Hindlimb muscle (tissue), 1 donor: ENCODE measurements at regions not wholly inside any gene's neighbourhood (a gene's known extent, or its start where the extent isn't known, plus 50 kb on each side); places are given as distances from the start of the nearest gene placed in this dataset.
"Not testable (repeated sequence)": the region's sequence is repeated elsewhere in the genome, so short reads cannot be mapped to it uniquely, and the experiment has no call there.

Source experiments
- DNase-seq: peaks from one replicate; pipeline ENCODE4 v3.0.0-alpha.2; 2013

DNA sequence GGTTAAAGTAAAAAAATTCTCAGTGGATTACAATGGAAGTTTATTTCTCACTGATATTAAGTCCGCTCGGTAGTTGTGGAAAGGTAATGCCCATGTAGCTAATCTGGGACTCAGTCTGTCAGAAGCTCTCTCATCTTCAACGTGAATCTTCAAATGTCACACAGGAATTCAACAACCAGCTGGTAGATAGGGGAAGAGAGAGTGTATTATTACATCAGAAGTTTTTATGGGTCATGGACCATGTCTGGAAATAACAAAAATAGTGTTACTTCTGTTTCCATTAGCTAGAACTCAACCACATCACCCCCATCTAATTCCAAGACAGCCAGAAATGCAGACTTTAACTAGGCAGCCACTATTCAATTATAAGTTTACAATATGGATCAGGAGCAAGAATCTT is 506.1 kb upstream of the HTR2C start:
- DNase-seq: no peak

DNA sequence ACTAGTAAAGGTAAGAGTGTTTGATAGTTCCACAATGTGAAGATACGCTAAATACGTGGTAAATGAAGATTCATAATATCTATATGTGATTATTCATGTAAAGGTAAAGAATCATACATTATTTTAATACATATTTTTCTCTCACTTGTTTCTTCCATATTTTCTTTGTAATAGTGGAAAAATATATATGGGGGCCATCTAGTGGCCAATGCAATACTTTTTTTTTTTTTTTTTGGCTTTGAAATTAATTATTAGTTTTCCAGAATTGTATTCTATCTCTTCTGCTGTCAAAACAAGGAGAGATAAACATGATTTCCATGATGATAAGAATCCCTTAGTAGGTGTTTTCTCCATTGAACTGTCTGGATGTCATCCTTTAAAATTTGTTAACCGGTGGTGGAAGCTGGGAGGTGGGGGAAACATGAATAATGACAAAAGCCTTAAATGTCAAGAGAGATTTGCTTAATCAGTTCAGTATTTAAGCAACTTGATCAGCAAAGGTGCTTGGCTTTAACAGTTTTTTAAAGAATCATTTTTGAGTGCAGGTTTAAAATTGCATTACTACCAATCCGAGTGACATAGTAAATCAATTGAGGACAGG is 508.7 kb upstream of the HTR2C start:
- no peak for DNase-seq

DNA sequence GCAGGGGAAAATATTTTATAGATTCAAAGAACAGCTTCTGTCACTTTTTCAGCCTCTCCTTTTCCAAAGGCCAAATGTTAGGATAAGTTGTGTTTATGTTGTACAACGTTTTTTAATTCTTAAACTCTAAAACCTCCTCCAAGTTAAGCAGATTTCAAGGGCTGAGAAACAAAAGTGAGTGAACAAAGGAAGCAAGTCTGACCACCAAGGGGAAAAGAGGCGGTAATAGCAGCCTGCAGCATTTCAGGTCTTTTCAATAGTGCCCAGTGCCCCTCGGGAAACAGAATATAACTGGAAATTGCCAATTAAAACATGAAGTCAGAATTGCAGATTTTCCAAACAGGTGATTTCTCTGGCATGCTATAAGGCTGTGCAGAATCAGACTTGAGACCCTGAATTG is 510.0 kb upstream of the HTR2C start:
- DNase-seq: no peak

DNA sequence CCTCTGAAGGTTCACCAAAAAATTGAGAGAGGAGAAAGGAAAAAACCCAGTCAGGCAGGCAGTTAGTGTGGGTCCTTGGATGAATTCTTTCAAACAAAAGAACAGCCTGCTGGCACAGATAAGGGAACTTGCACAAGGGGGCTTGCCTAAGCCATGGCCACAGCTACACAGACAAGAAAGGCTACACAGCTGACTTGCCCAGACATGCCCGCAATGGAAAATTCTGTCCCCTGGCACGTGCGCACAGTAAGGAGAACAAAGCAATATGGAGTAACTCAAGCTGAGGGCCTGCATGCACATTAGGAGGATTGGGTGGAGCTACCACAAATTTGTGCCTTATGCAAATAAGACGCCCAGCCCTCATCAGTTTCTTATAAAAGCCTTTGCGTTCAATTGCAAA is 512.5 kb upstream of the HTR2C start:
- no peak for DNase-seq

DNA sequence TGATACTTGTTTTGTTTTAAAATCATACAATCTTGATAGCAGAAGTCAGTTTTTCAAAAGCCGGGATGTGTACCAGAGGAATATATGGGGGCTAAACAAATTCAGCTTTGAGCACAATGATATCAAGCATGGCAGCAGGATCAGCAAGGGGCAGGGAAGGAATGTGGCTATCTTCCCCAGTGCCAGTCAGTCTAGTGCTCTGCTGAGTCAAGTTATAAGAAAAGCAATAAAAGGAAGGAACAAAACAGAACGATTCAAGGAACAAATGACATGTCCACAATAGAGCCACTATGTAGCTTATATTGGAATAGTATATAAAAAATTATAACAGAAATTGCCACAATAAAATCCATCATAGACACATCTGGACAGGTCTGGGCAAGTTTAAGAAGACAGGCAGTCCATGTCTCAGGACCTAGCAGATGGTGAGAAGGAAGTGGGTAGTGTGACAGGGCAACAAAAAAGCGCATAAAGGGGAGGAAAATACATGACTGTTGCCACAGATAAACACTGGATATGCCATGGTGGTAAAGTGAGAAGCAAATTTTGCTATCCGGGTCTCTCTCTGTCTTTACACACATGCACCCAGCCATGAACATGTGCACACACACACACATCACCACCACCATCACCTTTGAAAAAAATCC is 518.2 kb upstream of the HTR2C start:
- DNase-seq: no peak

GRCh38 chrX:114061226-114061625 is 522.7 kb upstream of the HTR2C start:
- no peak for DNase-seq

DNA sequence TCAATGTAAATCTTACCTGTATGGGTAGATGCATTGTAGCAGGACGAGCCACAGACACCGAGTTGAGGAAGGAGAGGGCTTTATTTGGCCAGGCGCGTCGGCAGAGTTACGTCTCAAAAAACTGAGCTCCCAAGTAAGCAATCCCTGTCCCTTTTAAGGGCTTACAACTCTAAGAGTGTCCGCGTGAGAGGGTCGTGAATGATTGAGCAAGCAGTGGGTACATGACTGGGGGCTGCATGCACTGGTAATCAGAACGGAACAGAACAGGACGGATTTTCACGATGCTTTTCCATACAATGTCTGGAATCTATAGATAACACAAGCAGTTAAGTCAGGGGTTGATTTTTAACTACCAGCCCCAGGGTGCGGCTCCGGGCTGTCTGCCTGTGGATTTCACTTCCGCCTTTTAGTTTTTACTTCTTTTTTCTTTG is 524.9 kb upstream of the HTR2C start:
- DNase-seq: no peak

DNA sequence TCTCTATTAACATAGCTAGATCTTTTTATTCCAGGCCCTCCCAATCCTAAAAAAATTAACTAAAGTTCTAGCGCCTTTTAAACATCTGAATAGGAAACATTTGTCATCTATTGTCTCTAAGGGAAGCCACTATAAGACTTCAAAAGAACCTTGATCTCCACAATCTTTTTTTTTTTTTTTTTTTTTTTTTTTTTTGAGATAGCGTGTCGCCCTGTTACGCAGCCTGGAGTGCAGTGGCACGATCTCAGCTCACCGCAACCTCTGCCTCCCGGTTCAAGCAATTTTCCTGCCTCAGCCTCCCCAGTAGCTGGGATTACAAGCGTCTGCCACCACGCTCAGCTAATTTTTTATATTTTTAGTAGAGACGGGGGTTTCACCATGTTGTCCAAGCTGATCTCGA is 526.5 kb upstream of the HTR2C start:
- DNase-seq: not testable (repeated sequence)

- no peak for DNase-seq
These were observed 532.1 kb upstream of the HTR2C start for GRCh38 chrX:114051667-114052315.

- no peak for DNase-seq
These were observed 533.6 kb upstream of the HTR2C start for GRCh38 chrX:114050075-114050796.

GRCh38 chrX:114049063-114049462 is 534.8 kb upstream of the HTR2C start:
- DNase-seq: no peak

DNA sequence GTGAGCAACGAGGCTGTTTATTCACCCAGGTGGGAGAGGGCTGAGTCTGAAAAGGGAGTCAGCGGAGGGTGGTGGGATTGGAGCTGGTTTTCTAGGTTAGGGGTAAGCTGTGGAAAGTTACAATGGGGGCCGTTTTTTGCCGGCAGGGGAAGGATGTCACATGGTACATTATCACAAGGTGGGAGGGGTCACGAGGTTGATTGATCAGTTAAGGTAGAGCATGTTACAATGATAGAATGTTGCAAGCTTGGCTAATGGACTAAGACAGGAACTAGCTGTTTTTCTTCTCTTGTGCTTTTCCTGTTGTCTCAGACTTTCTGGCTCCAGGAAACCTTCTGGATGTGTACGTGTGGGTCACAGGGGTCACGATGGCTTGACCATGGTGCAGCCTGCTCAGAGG is 536.3 kb upstream of the HTR2C start:
- DNase-seq: no peak

DNA sequence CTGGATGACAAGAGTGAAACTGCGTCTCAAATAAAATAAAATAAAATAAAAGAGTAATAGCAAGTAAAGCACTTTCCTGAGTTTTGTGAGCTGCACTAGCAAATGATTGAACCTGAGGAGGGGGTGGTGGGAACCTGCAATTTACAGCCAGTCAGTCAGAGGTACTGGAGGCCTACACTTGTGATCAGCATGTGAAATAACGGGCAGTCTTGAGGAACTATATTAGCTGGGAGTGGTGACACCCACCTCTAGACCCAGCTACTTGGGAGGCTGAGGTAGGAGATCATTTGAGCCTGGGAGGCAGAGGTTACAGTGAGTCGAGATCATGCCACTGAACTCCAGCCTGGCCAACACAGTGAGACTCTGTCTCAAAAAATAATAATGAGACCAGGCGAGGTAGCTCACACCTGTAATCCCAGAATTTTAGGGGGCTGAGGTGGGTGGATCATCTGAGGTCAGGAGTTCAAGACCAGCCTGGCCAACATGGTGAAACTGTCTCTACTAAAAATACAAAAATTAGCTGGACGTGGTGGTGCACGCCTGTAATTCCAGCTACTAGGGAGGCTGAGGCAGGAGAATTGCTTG is 537.1 kb upstream of the HTR2C start:
- no peak for DNase-seq

- DNase-seq: not testable (repeated sequence)
These were observed 542.4 kb upstream of the HTR2C start for GRCh38 chrX:114041470-114041869.

DNA sequence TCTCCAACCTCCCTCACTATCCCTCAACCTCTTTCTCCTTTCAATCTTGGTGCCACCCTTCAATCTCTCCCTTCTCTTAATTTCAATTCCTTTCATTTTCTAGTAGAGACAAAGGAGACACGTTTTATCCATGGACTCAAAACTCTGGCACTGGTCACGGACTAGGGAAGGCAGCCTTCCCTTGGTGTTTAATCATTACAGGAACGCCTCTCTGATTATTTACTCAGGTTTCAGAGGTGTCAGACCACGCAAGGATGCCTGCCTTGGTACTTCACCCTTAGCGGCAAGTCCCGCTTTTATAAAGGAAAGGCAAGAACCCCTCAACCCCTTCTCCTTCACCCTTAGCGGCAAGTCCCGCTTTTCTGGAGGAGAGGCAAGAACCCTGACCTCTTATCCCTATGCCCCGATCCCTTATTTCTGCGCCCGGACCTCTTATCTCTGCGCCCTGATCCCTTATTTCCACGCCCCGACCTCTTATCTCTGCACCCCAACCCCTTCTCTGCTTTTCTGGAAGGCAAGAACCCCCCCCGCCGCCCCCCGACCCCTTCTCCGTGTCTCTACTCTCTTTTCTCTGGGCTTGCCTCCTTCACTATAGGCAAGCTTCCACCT is 543.1 kb upstream of the HTR2C start:
- not testable (repeated sequence) for DNase-seq

DNA sequence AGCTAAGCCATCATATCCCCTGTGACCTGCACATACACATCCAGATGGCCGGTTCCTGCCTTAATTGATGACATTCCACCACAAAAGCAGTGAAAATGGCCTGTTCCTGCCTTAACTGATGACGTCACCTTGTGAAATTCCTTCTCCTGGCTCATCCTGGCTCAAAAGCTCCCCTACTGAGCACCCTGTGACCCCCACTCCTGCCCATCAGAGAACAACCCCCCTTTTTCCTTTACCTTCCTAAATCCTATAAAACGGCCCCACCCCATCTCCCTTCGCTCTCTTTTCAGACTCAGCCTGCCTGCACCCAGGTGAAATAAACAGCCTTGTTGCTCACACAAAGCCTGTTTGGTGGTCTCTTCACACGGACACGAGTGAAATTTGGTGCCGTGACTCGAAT is 543.8 kb upstream of the HTR2C start:
- DNase-seq: not testable (repeated sequence)

DNA sequence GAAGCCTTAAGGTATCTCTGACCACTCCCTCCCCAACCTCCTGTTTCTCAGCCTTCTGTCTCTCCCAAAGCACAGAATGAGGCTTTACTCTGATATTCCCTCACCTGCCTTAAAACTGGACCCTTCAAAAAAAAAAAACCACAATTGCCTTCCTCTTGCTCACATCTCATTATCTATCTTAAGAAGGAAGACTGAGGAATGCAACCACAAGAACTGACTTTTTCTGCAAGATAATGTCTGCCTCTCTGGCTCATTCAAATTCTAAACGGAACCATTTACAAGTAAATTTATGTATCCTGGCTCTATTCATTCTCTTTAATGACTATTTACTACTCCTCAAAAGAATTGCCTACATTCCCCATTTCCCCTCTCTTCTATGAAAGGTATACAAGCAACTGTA is 545.5 kb upstream of the HTR2C start:
- no peak for DNase-seq

GRCh38 chrX:114037515-114037914 is 546.4 kb upstream of the HTR2C start:
- no peak for DNase-seq

- DNase-seq: no peak
These were observed 554.8 kb upstream of the HTR2C start for GRCh38 chrX:114028907-114029662.

- DNase-seq: no peak
These were observed 566.8 kb upstream of the HTR2C start for GRCh38 chrX:114017086-114017485.

DNA sequence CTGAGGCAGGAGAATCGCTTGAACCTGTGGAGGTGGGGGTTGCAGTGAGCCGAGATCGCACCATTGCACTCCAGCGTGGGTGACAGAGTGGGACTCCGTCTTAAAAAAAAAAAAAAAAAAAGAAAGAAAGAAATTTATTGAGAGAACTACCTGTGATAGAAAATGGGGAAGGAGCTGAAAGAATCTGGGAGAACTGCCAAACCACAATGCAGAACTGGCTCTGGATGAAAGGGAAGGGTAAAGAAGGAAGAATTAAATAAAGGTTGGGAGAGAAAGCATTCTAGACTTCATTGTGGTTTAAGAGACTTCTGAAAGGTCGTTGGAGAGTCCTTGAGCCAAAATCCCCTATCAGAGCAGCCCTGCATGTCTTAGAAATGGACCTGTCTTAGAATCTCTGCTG is 567.9 kb upstream of the HTR2C start:
- no peak for DNase-seq

- DNase-seq: no peak
These were observed 577.2 kb upstream of the HTR2C start for GRCh38 chrX:114006664-114007063.
